SK-N-SH treated with all-trans-retinoic acid at 6 μM for 48 hours (cell line): ENCODE measurements at regions not wholly inside any gene's neighbourhood (a gene's known extent, or its start where the extent isn't known, plus 50 kb on each side); places are given as distances from the start of the nearest gene placed in this dataset.

ENCODE experiments used
- ATAC-seq: fragments of 200-7000 bp; cut with Tn5 transposase; 3 replicates; pipeline ENCODE4 v1.9.1; 2020; ENCODE audit warnings: mild to moderate bottlenecking, moderate library complexity
- ARNTL ChIP-seq: fragments of 450-650 bp; formaldehyde crosslinking; IDR thresholded peaks from 2 replicates; pipeline ENCODE4 v1.5.0; 2020; ENCODE audit warnings: low read depth, mild to moderate bottlenecking, moderate library complexity, borderline replicate concordance
- BACH2 ChIP-seq: fragments of 250-450 bp; sonication (Bioruptor Pico); IDR thresholded peaks from 2 replicates; pipeline ENCODE4 v1.9.0; 2021; ENCODE audit warnings: mild to moderate bottlenecking, borderline replicate concordance
- CREB5 ChIP-seq: fragments of 250-450 bp; sonication (Bioruptor Pico); IDR thresholded peaks from 2 replicates; pipeline ENCODE4 v1.5.1; 2020; ENCODE audit warnings: low read depth, mild to moderate bottlenecking, moderate library complexity
- CSDC2 ChIP-seq: fragments of 250-450 bp; sonication (Bioruptor Pico); IDR thresholded peaks from 2 replicates; pipeline ENCODE4 v1.5.0; 2020; ENCODE audit warnings: mild to moderate bottlenecking, moderate library complexity
- CSRNP3 ChIP-seq: fragments of 250-450 bp; sonication (Bioruptor Pico); IDR thresholded peaks from 2 replicates; pipeline ENCODE4 v1.5.1; 2021; ENCODE audit warnings: mild to moderate bottlenecking, moderate library complexity
- ESRRG ChIP-seq: fragments of 250-450 bp; sonication (Bioruptor Pico); IDR thresholded peaks from 2 replicates; pipeline ENCODE4 v1.6.1; 2021; ENCODE audit warnings: mild to moderate bottlenecking
- GLIS3 ChIP-seq: fragments of 250-450 bp; sonication (Bioruptor Pico); IDR thresholded peaks from 2 replicates; pipeline ENCODE4 v1.5.0; 2020; ENCODE audit warnings: mild to moderate bottlenecking, moderate library complexity
- ISL1 ChIP-seq: fragments of 250-450 bp; sonication (Bioruptor Pico); IDR thresholded peaks from 2 replicates; pipeline ENCODE4 v2.1.2; 2022; ENCODE audit warnings: mild to moderate bottlenecking, moderate library complexity
- OSR1 ChIP-seq: fragments of 250-450 bp; sonication (Bioruptor Pico); IDR thresholded peaks from 2 replicates; pipeline ENCODE4 v1.8.0; 2022; ENCODE audit warnings: moderate library complexity, mild to moderate bottlenecking, inconsistent platforms
- PATZ1 ChIP-seq: fragments of 250-450 bp; sonication (Bioruptor Pico); IDR thresholded peaks from 2 replicates; pipeline ENCODE4 v1.8.0; 2020; ENCODE audit warnings: mild to moderate bottlenecking, moderate library complexity, borderline replicate concordance
- RARB ChIP-seq: fragments of 250-450 bp; sonication (Bioruptor Pico); IDR thresholded peaks from 2 replicates; pipeline ENCODE4 v1.8.0; 2021; ENCODE audit warnings: mild to moderate bottlenecking, moderate library complexity
- SNAI2 ChIP-seq: fragments of 250-450 bp; sonication (Bioruptor Pico); IDR thresholded peaks from 2 replicates; pipeline ENCODE4 v1.5.0; 2020; ENCODE audit warnings: mild to moderate bottlenecking, moderate library complexity
- TCF4 ChIP-seq: fragments of 250-450 bp; sonication (Bioruptor Pico); IDR thresholded peaks from 2 replicates; pipeline ENCODE4 v1.8.0; 2021; ENCODE audit warnings: mild to moderate bottlenecking, moderate library complexity, borderline replicate concordance
- TOX ChIP-seq: fragments of 250-450 bp; sonication (Bioruptor Pico); IDR thresholded peaks from 2 replicates; pipeline ENCODE4 v1.8.0; 2021; ENCODE audit warnings: mild to moderate bottlenecking, moderate library complexity, borderline replicate concordance
- TSHZ2 ChIP-seq: fragments of 250-450 bp; sonication (Bioruptor Pico); IDR thresholded peaks from 2 replicates; pipeline ENCODE4 v1.5.0; 2020; ENCODE audit warnings: mild to moderate bottlenecking, moderate library complexity
- ZC3H10 ChIP-seq: fragments of 250-450 bp; sonication (Bioruptor Pico); IDR thresholded peaks from 2 replicates; pipeline ENCODE4 v1.5.1; 2021; ENCODE audit warnings: mild to moderate bottlenecking, moderate library complexity
- ZFP3 ChIP-seq: fragments of 250-450 bp; sonication (Bioruptor Pico); IDR thresholded peaks from 2 replicates; pipeline ENCODE4 v1.5.0; 2020; ENCODE audit warnings: mild to moderate bottlenecking, moderate library complexity
- ZFP30 ChIP-seq: fragments of 450-650 bp; formaldehyde crosslinking; IDR thresholded peaks from 2 replicates; pipeline ENCODE4 v1.5.0; 2022; ENCODE audit warnings: mild to moderate bottlenecking, moderate library complexity
- ZNF565 ChIP-seq: fragments of 450-650 bp; formaldehyde crosslinking; conservative IDR thresholded peaks from 2 replicates; pipeline ENCODE4 v1.5.0; 2020; ENCODE audit warnings: low read depth, mild to moderate bottlenecking, moderate library complexity

- TF ChIP-seq TSHZ2 (CRISPR knock-in tag) (no peak), ARNTL (CRISPR knock-in tag) (no peak), TCF4 (CRISPR knock-in tag) (no peak), RARB (CRISPR knock-in tag) (no peak), CSDC2 (CRISPR knock-in tag) (no peak), ISL1 (CRISPR knock-in tag) (no peak), OSR1 (CRISPR knock-in tag) (no peak), ZFP3 (CRISPR knock-in tag) (no peak), BACH2 (CRISPR knock-in tag) (no peak)
Measured at GRCh38 chr1:14141656-14142055, 441.7 kb downstream of the PRDM2 start (continued).

GRCh38 chr1:14142397-14143100 lies 442.6 kb downstream of the PRDM2 start:
- no peak for ATAC-seq
- TF ChIP-seq RARB (CRISPR knock-in tag), result no peak
- no peak for TF ChIP-seq ESRRG (CRISPR knock-in tag)
- TF ChIP-seq ZFP30 (CRISPR knock-in tag), result no peak
- TF ChIP-seq ISL1 (CRISPR knock-in tag), result no peak
- no peak for TF ChIP-seq TSHZ2 (CRISPR knock-in tag)
- TF ChIP-seq PATZ1, result no peak
- TF ChIP-seq ZC3H10 (CRISPR knock-in tag), result no peak
- no peak for TF ChIP-seq CSDC2 (CRISPR knock-in tag)
- TF ChIP-seq OSR1 (CRISPR knock-in tag), result no peak

GRCh38 chr1:14143777-14144176 lies 443.8 kb downstream of the PRDM2 start:
- TF ChIP-seq SNAI2 (CRISPR knock-in tag) (no peak), ESRRG (CRISPR knock-in tag) (no peak), BACH2 (CRISPR knock-in tag) (no peak), ZFP30 (CRISPR knock-in tag) (no peak), CSRNP3 (no peak), ZFP3 (CRISPR knock-in tag) (no peak), GLIS3 (CRISPR knock-in tag) (no peak), ISL1 (CRISPR knock-in tag) (no peak)

GRCh38 chr1:14148526-14148925 lies 448.5 kb downstream of the PRDM2 start:
- no peak for ATAC-seq
- TF ChIP-seq ARNTL (CRISPR knock-in tag), result no peak
- no peak for TF ChIP-seq SNAI2 (CRISPR knock-in tag)
- TF ChIP-seq OSR1 (CRISPR knock-in tag), result no peak
- no peak for TF ChIP-seq CREB5 (CRISPR knock-in tag)
- TF ChIP-seq TOX, result no peak
- TF ChIP-seq ISL1 (CRISPR knock-in tag), result no peak
- TF ChIP-seq TSHZ2 (CRISPR knock-in tag), result no peak
- no peak for TF ChIP-seq RARB (CRISPR knock-in tag)
- no peak for TF ChIP-seq ZNF565

More at GRCh38 chr1:14143777-14144176, 443.8 kb downstream of the PRDM2 start:
- ATAC-seq, result no peak
